ENCODE measurements at regions not wholly inside any gene's neighbourhood (a gene's known extent, or its start where the extent isn't known, plus 50 kb on each side); places are given as distances from the start of the nearest gene placed in this dataset.

- Mint-ChIP-seq H3K27ac (no peak overlapping the region), H3K9me3 (peaks cover 35% of the 10 kb centered on the region), H3K4me1 (ENCODE audit: low read depth) (no peaks in the 10 kb centered on the region), H3K4me3 (no peak overlapping the region), H3K36me3 (ENCODE audit: low read depth) (no peaks in the 10 kb centered on the region), H3K27me3 (ENCODE audit: insufficient read depth) (no peaks in the 10 kb centered on the region)
- TF ChIP-seq CTCF (IDR thresholded peaks at IDR 0.05) = no peak
- no peak for DNase-seq
Measured at GRCh38 chr4:31125496-31125895, 405.3 kb downstream of the PCDH7 start.

GRCh38 chr4:31126881-31127398 lies 406.8 kb downstream of the PCDH7 start:
- Mint-ChIP-seq H3K27me3 (ENCODE audit: insufficient read depth) (no peaks in the 10 kb centered on the region), H3K4me1 (ENCODE audit: low read depth) (no peaks in the 10 kb centered on the region), H3K27ac (no peak overlapping the region), H3K4me3 (no peak overlapping the region), H3K9me3 (peaks cover 36% of the 10 kb centered on the region), H3K36me3 (ENCODE audit: low read depth) (no peaks in the 10 kb centered on the region)
- no peak for TF ChIP-seq CTCF (IDR thresholded peaks at IDR 0.05)
- no peak for DNase-seq

- Mint-ChIP-seq H3K27me3 (ENCODE audit: insufficient read depth) (no peaks in the 10 kb centered on the region), H3K9me3 (peaks cover 42% of the 10 kb centered on the region), H3K27ac (no peak overlapping the region), H3K4me3 (no peak overlapping the region), H3K4me1 (ENCODE audit: low read depth) (no peaks in the 10 kb centered on the region), H3K36me3 (ENCODE audit: low read depth) (no peaks in the 10 kb centered on the region)
- no peak for TF ChIP-seq CTCF (IDR thresholded peaks at IDR 0.05)
- DNase-seq = no peak
Measured at GRCh38 chr4:31130930-31131329, 410.8 kb downstream of the PCDH7 start.

GRCh38 chr4:31134720-31135119 lies 414.6 kb downstream of the PCDH7 start:
- Mint-ChIP-seq H3K4me3 (no peak overlapping the region), H3K9me3 (peaks cover 44% of the 10 kb centered on the region), H3K27me3 (ENCODE audit: insufficient read depth) (no peaks in the 10 kb centered on the region), H3K4me1 (ENCODE audit: low read depth) (no peaks in the 10 kb centered on the region), H3K36me3 (ENCODE audit: low read depth) (no peaks in the 10 kb centered on the region), H3K27ac (no peak overlapping the region)
- no peak for DNase-seq
- TF ChIP-seq CTCF (IDR thresholded peaks at IDR 0.05) = no peak

GRCh38 chr4:31139767-31140166 lies 419.6 kb downstream of the PCDH7 start:
- Mint-ChIP-seq H3K27me3 (ENCODE audit: insufficient read depth) (no peaks in the 10 kb centered on the region), H3K4me1 (ENCODE audit: low read depth) (no peaks in the 10 kb centered on the region), H3K36me3 (ENCODE audit: low read depth) (no peaks in the 10 kb centered on the region), H3K9me3 (peaks cover 34% of the 10 kb centered on the region), H3K4me3 (no peak overlapping the region), H3K27ac (no peak overlapping the region)
- TF ChIP-seq CTCF (IDR thresholded peaks at IDR 0.05) = no peak
- DNase-seq = no peak

All from HFFc6 (cell line).